Uterus (tissue), 2 donors: ENCODE measurements at regions not wholly inside any gene's neighbourhood (a gene's known extent, or its start where the extent isn't known, plus 50 kb on each side); places are given as distances from the start of the nearest gene placed in this dataset.

Experiments used
- POLR2A ChIP-seq, 2 donors: fragments of 450-650 bp; IDR thresholded peaks; one replicate each; pipeline ENCODE4 v1.6.1; 2016; ENCODE audit warnings: antibody characterized with exemption in 2 of 2, mild to moderate bottlenecking in 1 of 2, moderate library complexity in 1 of 2
- TF ChIP-seq, protein P1 (sequence below), 4 experiments: fragments of 200-600 bp in 2 of 4; fragments of 450-650 bp in 2 of 4; sonication (generic) in 2 of 4; IDR thresholded peaks; one replicate each; pipeline ENCODE4 v1.5.1; 2016 to 2019; ENCODE audit warnings: antibody characterized with exemption in 4 of 4, mild to moderate bottlenecking in 2 of 4, moderate library complexity in 1 of 4

DNA sequence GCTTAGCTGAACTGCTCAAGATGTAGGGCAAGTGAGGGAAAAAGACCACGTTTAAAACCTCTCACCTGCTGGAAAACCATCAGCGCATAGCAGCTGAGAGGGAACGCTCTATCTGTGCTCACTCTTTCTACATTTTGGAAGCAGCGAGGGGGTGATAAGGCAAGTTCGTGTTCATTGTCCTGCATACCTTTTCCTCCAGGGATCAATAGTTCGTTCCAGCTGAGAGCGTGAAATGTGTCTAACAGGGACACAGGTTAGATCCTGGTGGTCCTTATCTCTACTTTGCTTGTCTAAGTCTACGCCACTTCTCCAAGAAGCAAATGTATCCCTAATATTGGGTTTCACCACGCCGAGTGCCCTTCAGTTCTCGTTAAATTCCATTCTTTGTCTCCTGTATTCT, 183.5 kb upstream of the ZFHX3 start:
- TF ChIP-seq, protein P1, sequence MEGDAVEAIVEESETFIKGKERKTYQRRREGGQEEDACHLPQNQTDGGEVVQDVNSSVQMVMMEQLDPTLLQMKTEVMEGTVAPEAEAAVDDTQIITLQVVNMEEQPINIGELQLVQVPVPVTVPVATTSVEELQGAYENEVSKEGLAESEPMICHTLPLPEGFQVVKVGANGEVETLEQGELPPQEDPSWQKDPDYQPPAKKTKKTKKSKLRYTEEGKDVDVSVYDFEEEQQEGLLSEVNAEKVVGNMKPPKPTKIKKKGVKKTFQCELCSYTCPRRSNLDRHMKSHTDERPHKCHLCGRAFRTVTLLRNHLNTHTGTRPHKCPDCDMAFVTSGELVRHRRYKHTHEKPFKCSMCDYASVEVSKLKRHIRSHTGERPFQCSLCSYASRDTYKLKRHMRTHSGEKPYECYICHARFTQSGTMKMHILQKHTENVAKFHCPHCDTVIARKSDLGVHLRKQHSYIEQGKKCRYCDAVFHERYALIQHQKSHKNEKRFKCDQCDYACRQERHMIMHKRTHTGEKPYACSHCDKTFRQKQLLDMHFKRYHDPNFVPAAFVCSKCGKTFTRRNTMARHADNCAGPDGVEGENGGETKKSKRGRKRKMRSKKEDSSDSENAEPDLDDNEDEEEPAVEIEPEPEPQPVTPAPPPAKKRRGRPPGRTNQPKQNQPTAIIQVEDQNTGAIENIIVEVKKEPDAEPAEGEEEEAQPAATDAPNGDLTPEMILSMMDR (IDR thresholded peaks at IDR 0.05) = no peak
- no peak for TF ChIP-seq POLR2A (IDR thresholded peaks at IDR 0.05)
